ENCODE measurements at regions not wholly inside any gene's neighbourhood (a gene's known extent, or its start where the extent isn't known, plus 50 kb on each side); places are given as distances from the start of the nearest gene placed in this dataset.

GRCh38 chr2:16051841-16052564 is 111.7 kb downstream of the MYCN start:
- DNase-seq (ENCODE audit: extremely low read depth in 1 of 2, low read depth in 1 of 2), result no peak

GRCh38 chr2:16050908-16051489 is 110.6 kb downstream of the MYCN start:
- DNase-seq (ENCODE audit: extremely low read depth in 1 of 2, low read depth in 1 of 2), result no peak

GRCh38 chr2:16050261-16050907 is 110.0 kb downstream of the MYCN start:
- DNase-seq (ENCODE audit: extremely low read depth in 1 of 2, low read depth in 1 of 2), result no peak

- no peak for DNase-seq (ENCODE audit: extremely low read depth in 1 of 2, low read depth in 1 of 2)
These were observed 109.1 kb downstream of the MYCN start for GRCh38 chr2:16049406-16049805.

GRCh38 chr2:16048466-16048865 is 108.1 kb downstream of the MYCN start:
- no peak for DNase-seq (ENCODE audit: extremely low read depth in 1 of 2, low read depth in 1 of 2)

GRCh38 chr2:16047701-16048100 is 107.4 kb downstream of the MYCN start:
- no peak for DNase-seq (ENCODE audit: extremely low read depth in 1 of 2, low read depth in 1 of 2)

GRCh38 chr2:16046649-16047048 is 106.3 kb downstream of the MYCN start:
- DNase-seq (ENCODE audit: extremely low read depth in 1 of 2, low read depth in 1 of 2), result no peak

GRCh38 chr2:16045653-16046352 is 105.5 kb downstream of the MYCN start:
- DNase-seq (ENCODE audit: extremely low read depth in 1 of 2, low read depth in 1 of 2), result no peak

GRCh38 chr2:16044946-16045456 is 104.7 kb downstream of the MYCN start:
- DNase-seq (ENCODE audit: extremely low read depth in 1 of 2, low read depth in 1 of 2), result no peak

- DNase-seq (ENCODE audit: extremely low read depth in 1 of 2, low read depth in 1 of 2), result no peak
These were observed 103.3 kb downstream of the MYCN start for GRCh38 chr2:16043627-16044026.

GRCh38 chr2:16043192-16043591 is 102.8 kb downstream of the MYCN start:
- DNase-seq (ENCODE audit: extremely low read depth in 1 of 2, low read depth in 1 of 2), result no peak

- DNase-seq (ENCODE audit: extremely low read depth in 1 of 2, low read depth in 1 of 2), result no peak
These were observed 101.9 kb downstream of the MYCN start for GRCh38 chr2:16042201-16042700.

GRCh38 chr2:16040271-16041010 is 100.1 kb downstream of the MYCN start:
- DNase-seq (ENCODE audit: extremely low read depth in 1 of 2, low read depth in 1 of 2), result no peak

- no peak for DNase-seq (ENCODE audit: extremely low read depth in 1 of 2, low read depth in 1 of 2)
These were observed 99.5 kb downstream of the MYCN start for GRCh38 chr2:16039823-16040222.

GRCh38 chr2:16039055-16039454 is 98.7 kb downstream of the MYCN start:
- no peak for DNase-seq (ENCODE audit: extremely low read depth in 1 of 2, low read depth in 1 of 2)

GRCh38 chr2:16038621-16039020 is 98.3 kb downstream of the MYCN start:
- DNase-seq (ENCODE audit: extremely low read depth in 1 of 2, low read depth in 1 of 2), result no peak

- no peak for DNase-seq (ENCODE audit: extremely low read depth in 1 of 2, low read depth in 1 of 2)
These were observed 97.6 kb downstream of the MYCN start for GRCh38 chr2:16037808-16038457.

- no peak for DNase-seq (ENCODE audit: extremely low read depth in 1 of 2, low read depth in 1 of 2)
These were observed 96.6 kb downstream of the MYCN start for GRCh38 chr2:16036951-16037350.

GRCh38 chr2:16035747-16036745 is 95.7 kb downstream of the MYCN start:
- no peak for DNase-seq (ENCODE audit: extremely low read depth in 1 of 2, low read depth in 1 of 2)
